Activated naive CD4-positive, alpha-beta T cell treated with anti-CD3 and anti-CD28 coated beads for 36 hours (primary cell): ENCODE measurements at regions not wholly inside any gene's neighbourhood (a gene's known extent, or its start where the extent isn't known, plus 50 kb on each side); places are given as distances from the start of the nearest gene placed in this dataset.
"Not testable (repeated sequence)": the region's sequence is repeated elsewhere in the genome, so short reads cannot be mapped to it uniquely, and the experiment has no call there.

Experiments used
- CTCF ChIA-PET: fragments of 350-600 bp; sonication (Branson Sonifier 250); formaldehyde crosslinking; loops from one replicate; lab custom pipeline; 2021; ENCODE audit warnings: antibody characterized with exemption; lab: Charles Lee
- DNase-seq: peaks from one replicate; pipeline ENCODE4 v3.0.0-alpha.2; 2020
- H3K27ac Mint-ChIP-seq: one replicate; pipeline ENCODE4 v1.8.0; 2021; ENCODE audit warnings: mild to moderate bottlenecking, mixed read lengths
- H3K27me3 Mint-ChIP-seq: one replicate; pipeline ENCODE4 v1.8.0; 2021; ENCODE audit warnings: low read depth, mixed read lengths
- H3K36me3 Mint-ChIP-seq: one replicate; pipeline ENCODE4 v1.8.0; 2021; ENCODE audit warnings: low read depth, mixed read lengths
- H3K4me1 Mint-ChIP-seq: one replicate; pipeline ENCODE4 v1.8.0; 2021; ENCODE audit warnings: low read depth, mixed read lengths
- H3K4me3 Mint-ChIP-seq: one replicate; pipeline ENCODE4 v1.8.0; 2021; ENCODE audit warnings: mild to moderate bottlenecking, moderate library complexity, mixed read lengths
- H3K9me3 Mint-ChIP-seq: one replicate; pipeline ENCODE4 v1.8.0; 2021; ENCODE audit warnings: mixed read lengths
- intact Hi-C: fragments of 100-400 bp; cut with micrococcal nuclease; formaldehyde crosslinking; loops from one replicate; pipeline ENCODE4 v1.15.1; 2023

GRCh38 chr1:146510248-146510983 lies 281.6 kb upstream of the NOTCH2NLA start:
- intact Hi-C loops, H3K9me3 Mint-ChIP-seq, DNase-seq, H3K27ac Mint-ChIP-seq, H3K36me3 Mint-ChIP-seq, H3K27me3 Mint-ChIP-seq, H3K4me1 Mint-ChIP-seq, CTCF ChIA-PET, H3K4me3 Mint-ChIP-seq: not testable (repeated sequence)

DNA sequence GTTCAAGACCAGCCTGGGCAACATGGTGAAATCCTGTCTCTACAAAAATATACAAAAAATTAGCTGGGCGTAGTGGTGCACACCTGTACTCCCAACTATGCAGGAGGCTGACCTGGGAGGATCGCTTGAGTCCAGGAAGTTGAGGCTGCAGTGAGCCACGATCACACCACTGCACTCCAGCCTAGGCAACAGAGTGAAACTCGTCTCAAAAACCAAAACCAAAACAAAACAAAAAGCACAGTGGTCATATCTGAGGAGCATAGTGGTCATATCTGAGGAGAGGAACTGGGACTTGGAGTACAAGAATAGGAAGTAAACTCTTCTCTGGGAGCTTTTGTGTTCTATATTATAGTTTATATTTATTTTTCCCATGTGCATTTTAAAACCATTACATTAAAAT lies 275.3 kb upstream of the NOTCH2NLA start:
- DNase-seq, H3K9me3 Mint-ChIP-seq, H3K36me3 Mint-ChIP-seq, H3K27me3 Mint-ChIP-seq, H3K4me1 Mint-ChIP-seq, intact Hi-C loops, H3K4me3 Mint-ChIP-seq, H3K27ac Mint-ChIP-seq, CTCF ChIA-PET: not testable (repeated sequence)

GRCh38 chr1:146487555-146487954 lies 258.7 kb upstream of the NOTCH2NLA start:
- H3K9me3 Mint-ChIP-seq, H3K27ac Mint-ChIP-seq, DNase-seq, H3K4me3 Mint-ChIP-seq, H3K27me3 Mint-ChIP-seq, H3K4me1 Mint-ChIP-seq, intact Hi-C loops, CTCF ChIA-PET, H3K36me3 Mint-ChIP-seq: not testable (repeated sequence)

GRCh38 chr1:146487155-146487554 lies 258.3 kb upstream of the NOTCH2NLA start:
- DNase-seq, intact Hi-C loops, H3K9me3 Mint-ChIP-seq, H3K27me3 Mint-ChIP-seq, H3K4me3 Mint-ChIP-seq, H3K36me3 Mint-ChIP-seq, CTCF ChIA-PET, H3K27ac Mint-ChIP-seq, H3K4me1 Mint-ChIP-seq: not testable (repeated sequence)

GRCh38 chr1:146486300-146487014 lies 257.6 kb upstream of the NOTCH2NLA start:
- peak; percentile 12 for DNase-seq
- H3K27me3 Mint-ChIP-seq, intact Hi-C loops, H3K9me3 Mint-ChIP-seq, H3K36me3 Mint-ChIP-seq, H3K4me1 Mint-ChIP-seq, H3K27ac Mint-ChIP-seq, H3K4me3 Mint-ChIP-seq, CTCF ChIA-PET: not testable (repeated sequence)

DNA sequence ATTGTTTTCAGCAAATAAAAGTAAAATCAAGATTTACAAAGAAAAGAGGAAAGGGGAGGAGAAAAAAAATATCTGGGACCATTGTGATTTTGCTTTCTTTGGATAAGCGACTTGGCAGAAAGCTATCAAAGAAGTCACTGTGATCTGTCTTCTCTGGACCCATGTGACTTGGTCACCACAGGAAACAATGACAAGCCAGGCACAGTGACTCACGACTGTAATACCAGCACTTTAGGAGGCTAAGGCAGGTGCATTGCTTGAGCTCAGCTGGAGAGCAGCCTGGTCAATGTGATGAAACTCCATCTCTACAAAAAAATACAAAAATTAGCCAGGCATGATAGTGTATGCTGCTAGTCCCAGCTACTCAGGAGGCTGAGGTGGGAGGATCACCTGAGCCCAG lies 255.4 kb upstream of the NOTCH2NLA start:
- H3K36me3 Mint-ChIP-seq, H3K9me3 Mint-ChIP-seq, H3K4me1 Mint-ChIP-seq, intact Hi-C loops, H3K27me3 Mint-ChIP-seq, H3K27ac Mint-ChIP-seq, DNase-seq, H3K4me3 Mint-ChIP-seq, CTCF ChIA-PET: not testable (repeated sequence)

- DNase-seq, CTCF ChIA-PET, H3K4me3 Mint-ChIP-seq, intact Hi-C loops, H3K9me3 Mint-ChIP-seq, H3K27me3 Mint-ChIP-seq, H3K4me1 Mint-ChIP-seq, H3K27ac Mint-ChIP-seq, H3K36me3 Mint-ChIP-seq: not testable (repeated sequence)
These were observed 250.4 kb upstream of the NOTCH2NLA start for GRCh38 chr1:146479188-146479587.

DNA sequence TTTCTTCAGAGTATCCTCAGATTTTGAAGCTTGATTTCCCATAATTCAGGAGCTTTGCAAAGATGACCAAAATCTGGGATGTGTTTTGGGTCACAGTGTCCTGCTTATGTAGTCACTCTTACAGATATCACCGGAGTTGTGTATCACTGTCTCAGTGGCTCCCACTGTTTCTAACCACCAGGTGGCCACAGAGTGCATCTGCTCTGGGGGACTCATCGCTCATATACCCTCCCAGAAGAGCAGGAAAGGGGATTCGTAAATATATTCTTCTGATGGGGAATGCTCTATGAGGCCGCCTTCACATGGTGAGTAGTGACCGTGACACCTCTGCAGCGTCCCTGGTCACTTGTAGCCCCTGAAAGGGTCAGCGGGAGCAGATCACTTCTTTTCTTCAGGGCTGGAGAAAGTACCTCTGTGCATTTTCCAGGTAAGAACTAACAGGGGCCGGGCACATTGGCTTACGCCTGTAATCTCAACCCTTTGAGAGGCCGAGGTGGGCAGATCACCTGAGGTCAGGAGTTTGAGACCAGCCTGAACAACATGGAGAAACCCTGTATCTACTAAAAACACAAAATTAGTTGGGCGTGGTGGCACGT lies 249.4 kb upstream of the NOTCH2NLA start:
- H3K27ac Mint-ChIP-seq, H3K4me1 Mint-ChIP-seq, CTCF ChIA-PET, H3K27me3 Mint-ChIP-seq, intact Hi-C loops, H3K36me3 Mint-ChIP-seq, H3K4me3 Mint-ChIP-seq, H3K9me3 Mint-ChIP-seq: not testable (repeated sequence)
- peak; percentile 31 for DNase-seq

GRCh38 chr1:146475086-146475485 lies 246.3 kb upstream of the NOTCH2NLA start:
- H3K27ac Mint-ChIP-seq, H3K27me3 Mint-ChIP-seq, CTCF ChIA-PET, intact Hi-C loops, H3K4me1 Mint-ChIP-seq, DNase-seq, H3K4me3 Mint-ChIP-seq, H3K36me3 Mint-ChIP-seq, H3K9me3 Mint-ChIP-seq: not testable (repeated sequence)

- H3K27me3 Mint-ChIP-seq, intact Hi-C loops: not testable (repeated sequence)
These were observed 245.4 kb upstream of the NOTCH2NLA start for GRCh38 chr1:146474216-146474615.

GRCh38 chr1:146472192-146472861 lies 243.5 kb upstream of the NOTCH2NLA start:
- H3K9me3 Mint-ChIP-seq, intact Hi-C loops, H3K4me1 Mint-ChIP-seq, H3K36me3 Mint-ChIP-seq, H3K27me3 Mint-ChIP-seq: not testable (repeated sequence)
- DNase-seq = peak; percentile 85
- H3K4me3 Mint-ChIP-seq = peak overlapping the region; percentile 89
- CTCF ChIA-PET = interaction anchor here (0.6 kb wide), 1 partner anchor 603 kb away, joined by 3 read pairs; no protein-coding TSS in a partner anchor
- H3K27ac Mint-ChIP-seq = peak overlapping the region; percentile 84

More at GRCh38 chr1:146474216-146474615, 245.4 kb upstream of the NOTCH2NLA start:
- H3K9me3 Mint-ChIP-seq, H3K4me3 Mint-ChIP-seq, H3K36me3 Mint-ChIP-seq, H3K4me1 Mint-ChIP-seq, H3K27ac Mint-ChIP-seq, DNase-seq, CTCF ChIA-PET: not testable (repeated sequence)

GRCh38 chr1:146459939-146460338 lies 231.1 kb upstream of the NOTCH2NLA start:
- H3K4me1 Mint-ChIP-seq, DNase-seq, H3K27ac Mint-ChIP-seq, H3K4me3 Mint-ChIP-seq, H3K9me3 Mint-ChIP-seq, CTCF ChIA-PET, H3K36me3 Mint-ChIP-seq, H3K27me3 Mint-ChIP-seq, intact Hi-C loops: not testable (repeated sequence)
